Esophagus (tissue), 2 donors: ENCODE measurements at regions not wholly inside any gene's neighbourhood (a gene's known extent, or its start where the extent isn't known, plus 50 kb on each side); places are given as distances from the start of the nearest gene placed in this dataset.

Source experiments
- H3K27ac ChIP-seq, 2 donors: one replicate each; pipeline ENCODE4 v1.5.1; 2013; ENCODE audit warnings: low read depth in 2 of 2, mild to moderate bottlenecking in 2 of 2, inconsistent platforms in 1 of 2, low read length in 1 of 2, moderate library complexity in 1 of 2
- H3K27me3 ChIP-seq, 2 donors: one replicate each; pipeline ENCODE4 v1.6.1; 2013; ENCODE audit warnings: low read length in 2 of 2, control low read depth in 1 of 2, mild to moderate bottlenecking in 1 of 2; ENCODE audit not compliant: insufficient read depth in 2 of 2, control insufficient read depth in 1 of 2
- H3K36me3 ChIP-seq, 2 donors: one replicate each; pipeline ENCODE4 v1.6.1; 2013; ENCODE audit warnings: low read length in 1 of 2; ENCODE audit not compliant: control insufficient read depth in 2 of 2, insufficient read depth in 2 of 2
- H3K4me1 ChIP-seq, 2 donors: one replicate each; pipeline ENCODE4 v1.6.1; 2013; ENCODE audit warnings: low read length in 1 of 2; ENCODE audit not compliant: control insufficient read depth in 2 of 2, insufficient read depth in 2 of 2
- H3K4me3 ChIP-seq, 2 donors: one replicate each; pipeline ENCODE4 v1.5.1; 2013; ENCODE audit warnings: low read length in 2 of 2, mild to moderate bottlenecking in 2 of 2, low read depth in 1 of 2, moderate library complexity in 1 of 2
- H3K9me3 ChIP-seq, 2 donors: one replicate each; pipeline ENCODE4 v1.6.1; 2013; ENCODE audit warnings: mild to moderate bottlenecking in 2 of 2, low read depth in 1 of 2, low read length in 1 of 2, moderate library complexity in 1 of 2; ENCODE audit not compliant: control insufficient read depth in 2 of 2, insufficient read depth in 1 of 2
- WGBS, 2 donors: extraction: QIAGEN DNeasy Blood & Tissue Kit; methylation state at CpG; one replicate each; pipeline ENCODE4 v1.1.7; 2013; 5-methylcytosine and 5-hydroxymethylcytosine counted together
- donor health status: healthy with polysubstance abuse.
- donor health status: Bipolar disorder and iron deficiency.

DNA sequence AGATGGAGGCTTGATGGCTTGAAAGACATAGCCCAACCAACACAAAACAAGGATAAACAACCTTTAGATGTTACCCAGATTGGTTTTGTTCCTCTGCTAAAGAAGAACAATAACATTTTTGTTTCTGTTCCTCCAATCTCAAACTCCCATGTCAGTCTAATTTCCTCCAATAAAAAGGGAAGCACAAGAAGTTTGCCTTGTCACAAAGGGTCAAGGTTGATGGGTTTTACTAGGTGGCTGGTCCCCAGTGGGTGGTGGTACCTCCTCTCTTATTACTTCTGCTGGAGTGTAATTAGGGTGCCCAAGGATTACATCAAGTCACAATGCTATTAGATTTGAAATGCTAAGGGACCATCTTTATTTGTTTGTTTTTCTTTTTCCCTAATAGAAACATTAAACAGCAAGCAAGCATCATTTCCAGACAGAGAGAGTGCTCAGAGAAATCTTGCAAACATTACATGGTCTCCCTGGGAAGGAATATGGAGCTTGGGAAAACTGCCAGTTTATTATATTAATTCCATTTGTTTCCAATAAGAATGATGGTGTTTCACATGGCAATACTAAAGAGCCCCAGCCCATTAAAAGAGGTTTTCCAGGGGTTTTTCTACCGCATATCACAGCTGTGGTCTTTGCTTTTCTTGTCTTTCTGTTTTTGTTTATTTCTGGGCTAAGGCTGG, 78.3 kb upstream of the AOAH start:
- WGBS, 2 donors = 75 to 93% methylated on average over 1 of the region's 1 CpG
- H3K27me3 ChIP-seq = no peaks in the 10 kb centered on the region
- H3K27ac ChIP-seq = no peak overlapping the region
- no peaks in the 10 kb centered on the region for H3K9me3 ChIP-seq
- no peaks in the 10 kb centered on the region for H3K4me1 ChIP-seq
- no peaks in the 10 kb centered on the region for H3K36me3 ChIP-seq
- no peak overlapping the region for H3K4me3 ChIP-seq

DNA sequence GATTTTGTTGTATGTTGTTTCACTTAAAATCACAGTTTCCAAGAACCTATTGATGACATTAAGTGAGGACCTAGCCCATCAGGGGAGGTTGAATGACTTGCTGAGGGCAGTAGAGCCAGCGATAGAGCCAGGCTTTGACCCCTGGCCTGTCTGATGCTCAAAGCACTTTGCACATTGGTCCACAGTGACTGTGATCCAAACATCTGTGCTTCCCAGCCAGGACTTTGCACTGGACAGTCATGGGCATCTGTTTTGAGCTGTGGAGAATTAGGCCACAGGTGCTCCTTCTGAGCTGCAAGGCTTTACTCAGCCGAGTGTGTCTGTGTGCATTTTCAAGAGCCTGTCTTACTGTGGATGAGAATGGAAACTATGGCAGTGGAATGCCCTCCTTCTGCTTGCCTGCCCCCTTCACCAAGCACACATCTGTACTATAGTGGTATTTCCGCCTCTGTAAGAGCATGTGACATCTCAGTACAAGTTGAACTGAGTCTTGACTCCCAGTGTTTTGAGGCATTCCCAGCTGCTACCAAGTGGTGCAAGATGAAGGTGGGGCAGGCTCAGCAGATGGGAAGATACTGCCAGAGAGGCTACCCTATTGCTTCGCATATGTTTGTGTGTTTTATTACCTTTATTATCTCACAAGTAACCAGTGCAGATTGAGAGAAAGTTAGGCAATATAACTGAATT, 72.7 kb upstream of the AOAH start:
- no peaks in the 10 kb centered on the region for H3K27me3 ChIP-seq
- peaks cover 2 to 4% of the 10 kb centered on the region in 2 donors for H3K4me1 ChIP-seq
- no peak overlapping the region for H3K27ac ChIP-seq
- no peak overlapping the region for H3K4me3 ChIP-seq
- H3K36me3 ChIP-seq = no peaks in the 10 kb centered on the region
- WGBS, 2 donors = 88 to 89% methylated on average over 4 of the region's 4 CpGs
- H3K9me3 ChIP-seq = no peaks in the 10 kb centered on the region

DNA sequence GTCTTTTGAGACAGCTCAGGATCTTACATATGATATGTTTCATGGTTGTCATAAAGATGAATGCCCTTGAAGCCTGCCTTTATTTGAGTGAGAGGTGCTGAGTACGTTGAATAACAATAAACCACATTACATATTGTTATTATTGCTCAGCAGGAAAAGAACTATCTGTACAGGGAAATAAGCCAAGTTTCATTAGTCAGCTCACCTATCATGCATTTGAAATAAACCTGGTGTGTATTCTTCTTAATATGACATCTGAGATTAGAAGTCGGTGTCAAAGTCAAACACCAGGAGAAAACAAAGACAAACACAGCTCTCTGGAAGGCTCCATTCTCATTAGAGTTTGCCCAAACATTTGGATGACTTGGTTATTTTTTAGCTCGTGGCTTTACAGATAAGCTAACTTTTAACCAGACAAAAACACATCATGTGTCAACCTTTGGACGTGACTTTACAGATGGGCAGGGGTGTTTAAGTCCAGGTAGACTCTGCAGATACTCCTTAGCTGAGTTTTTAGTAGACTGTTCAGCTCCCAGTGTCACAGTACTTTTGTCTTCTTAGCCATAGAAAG, 71.2 kb upstream of the AOAH start:
- no peak overlapping the region for H3K4me3 ChIP-seq
- no peaks in the 10 kb centered on the region for H3K36me3 ChIP-seq
- WGBS, 2 donors = 24 to 30% methylated on average over 4 of the region's 4 CpGs
- no peaks in the 10 kb centered on the region for H3K9me3 ChIP-seq
- H3K27ac ChIP-seq = no peak overlapping the region
- peaks cover 2 to 4% of the 10 kb centered on the region in 2 donors for H3K4me1 ChIP-seq
- no peaks in the 10 kb centered on the region for H3K27me3 ChIP-seq

DNA sequence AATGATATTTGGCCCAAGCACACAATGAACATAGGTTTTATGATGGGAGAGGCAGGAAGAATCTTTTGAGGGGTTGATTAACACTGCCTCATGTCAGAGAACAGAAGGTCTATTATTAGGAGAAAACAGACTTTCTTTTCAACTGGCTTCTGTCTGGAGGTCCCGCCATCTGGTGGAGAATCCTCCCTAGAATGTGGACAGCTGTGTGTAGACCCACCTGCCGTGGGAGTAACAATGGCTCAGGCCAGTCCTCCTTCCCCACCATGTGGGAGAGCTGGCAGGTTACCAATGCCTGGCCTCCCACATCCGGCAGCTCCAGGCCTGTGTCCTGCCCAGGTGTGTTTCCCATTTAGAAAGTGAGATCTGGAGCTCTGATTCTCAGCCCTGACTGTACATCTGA, 70.4 kb upstream of the AOAH start:
- no peak overlapping the region for H3K27ac ChIP-seq
- H3K4me1 ChIP-seq = peaks cover 2 to 4% of the 10 kb centered on the region in 2 donors
- WGBS, 2 donors = 75 to 79% methylated on average over 3 of the region's 3 CpGs
- H3K9me3 ChIP-seq = no peaks in the 10 kb centered on the region
- no peaks in the 10 kb centered on the region for H3K27me3 ChIP-seq
- H3K36me3 ChIP-seq = no peaks in the 10 kb centered on the region
- no peak overlapping the region for H3K4me3 ChIP-seq

DNA sequence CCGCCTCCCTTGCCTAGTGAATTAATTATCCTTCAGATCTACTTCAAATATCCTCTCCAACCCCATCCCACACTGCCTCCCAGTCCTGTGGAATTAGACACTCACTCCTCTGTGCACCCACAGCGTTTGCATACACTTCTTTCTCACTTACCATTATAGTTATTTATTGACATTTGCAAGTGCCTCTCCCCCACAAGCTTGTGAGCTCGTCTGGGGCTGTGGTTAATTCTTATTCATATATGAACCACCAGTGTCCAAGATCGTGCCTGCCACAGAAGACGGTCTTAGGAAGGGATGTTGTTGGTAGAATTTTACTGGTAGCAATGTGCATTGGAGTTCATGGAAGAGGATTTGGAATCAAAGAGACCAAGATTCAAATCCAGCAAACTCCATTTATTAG, 68.1 kb upstream of the AOAH start:
- no peaks in the 10 kb centered on the region for H3K9me3 ChIP-seq
- H3K4me3 ChIP-seq = no peak overlapping the region
- H3K4me1 ChIP-seq = peaks cover 2 to 4% of the 10 kb centered on the region in 2 donors
- no peak overlapping the region for H3K27ac ChIP-seq
- WGBS, 2 donors = 78 to 85% methylated on average over 5 of the region's 5 CpGs
- H3K36me3 ChIP-seq = no peaks in the 10 kb centered on the region
- H3K27me3 ChIP-seq = no peaks in the 10 kb centered on the region

DNA sequence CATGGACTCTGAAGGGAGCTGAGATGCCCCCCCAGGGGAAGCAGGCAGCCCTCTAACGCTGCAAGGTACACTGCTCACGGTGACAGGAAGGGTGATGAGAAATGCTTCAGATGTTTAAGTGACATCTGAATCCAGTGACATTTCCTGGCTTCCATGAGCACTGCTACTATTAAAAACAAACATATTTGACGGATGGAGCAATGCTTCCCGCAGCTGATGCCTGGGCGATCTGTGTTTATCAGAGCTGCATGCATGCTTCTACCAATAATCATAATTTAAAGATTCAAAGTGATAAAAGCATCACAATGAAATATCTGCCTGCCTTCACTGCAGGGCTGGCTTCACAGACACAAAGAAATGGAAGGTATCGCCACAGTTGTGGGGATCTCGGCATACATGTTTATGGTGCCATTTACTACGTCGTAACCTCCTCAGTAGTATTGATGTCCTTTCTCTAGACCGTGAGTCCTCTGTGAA, 66.1 kb upstream of the AOAH start:
- Histone ChIP-seq H3K9me3 (no peaks in the 10 kb centered on the region), H3K4me3 (no peak overlapping the region), H3K27me3 (no peaks in the 10 kb centered on the region), H3K36me3 (no peaks in the 10 kb centered on the region), H3K4me1 (peaks cover 0 to 2% of the 10 kb centered on the region in 2 donors), H3K27ac (no peak overlapping the region)
- 70 to 81% methylated on average over 10 of the region's 10 CpGs for WGBS, 2 donors

DNA sequence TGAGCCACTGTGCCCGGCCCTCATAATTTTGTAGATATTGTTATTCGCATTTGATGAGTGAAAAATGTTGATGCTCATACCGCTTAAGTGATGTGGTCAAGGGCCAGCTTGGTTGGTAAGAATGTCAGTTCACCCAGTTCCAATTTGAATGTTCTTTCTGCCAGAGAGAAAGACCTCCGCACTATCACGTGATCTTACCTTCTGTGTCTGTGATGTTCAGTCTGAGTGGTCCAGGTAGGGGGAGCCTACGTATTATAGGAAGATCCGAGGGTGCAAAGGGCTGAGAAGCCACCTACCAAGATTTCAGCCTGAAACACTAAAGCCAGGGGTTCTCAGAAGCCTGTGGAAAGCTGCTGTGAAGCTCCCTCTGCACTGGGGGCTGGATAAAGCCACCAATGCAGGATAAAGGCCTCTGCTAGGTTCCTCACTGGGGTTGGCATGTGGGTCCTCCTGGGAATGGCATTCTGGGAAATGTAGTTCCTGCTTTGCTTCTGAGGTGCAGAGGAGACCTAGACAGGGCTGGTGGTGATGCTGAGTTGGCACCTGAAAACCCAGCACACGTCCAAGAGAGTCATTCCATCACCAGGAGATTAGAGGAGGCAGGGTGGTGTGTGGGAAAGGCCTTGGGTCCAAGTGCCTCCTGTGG, 64.7 kb upstream of the AOAH start:
- WGBS, 2 donors = 87 to 88% methylated on average over 8 of the region's 8 CpGs

DNA sequence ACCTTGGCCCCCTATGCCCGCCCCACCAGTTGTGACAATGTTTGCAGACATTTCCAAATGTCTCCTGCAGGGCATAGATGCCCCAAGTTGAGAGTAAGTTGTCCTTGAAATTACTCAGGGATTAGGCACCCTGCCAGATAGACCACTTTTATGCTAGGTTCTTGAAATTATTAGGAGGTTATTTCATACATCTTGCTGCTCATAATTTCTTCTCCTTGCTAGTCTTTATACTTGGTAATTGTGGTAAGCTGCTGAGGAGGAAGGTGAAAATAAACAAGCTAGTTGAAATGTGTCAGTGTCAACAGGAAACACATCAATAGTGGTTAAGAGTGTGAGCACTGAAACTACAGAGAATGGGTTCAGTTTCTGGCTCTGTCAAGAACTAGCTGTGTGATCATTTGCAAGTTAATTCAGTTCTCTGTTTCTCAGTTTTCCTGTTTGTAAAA, 63.7 kb upstream of the AOAH start:
- Histone ChIP-seq H3K4me3 (no peak overlapping the region), H3K9me3 (no peaks in the 10 kb centered on the region), H3K27ac (no peak overlapping the region), H3K4me1 (no peaks in the 10 kb centered on the region), H3K36me3 (no peaks in the 10 kb centered on the region), H3K27me3 (no peaks in the 10 kb centered on the region)
- 85 to 88% methylated on average over 1 of the region's 1 CpG for WGBS, 2 donors

More for the DNA sequence above, 64.7 kb upstream of the AOAH start:
- H3K27ac ChIP-seq = peak overlapping the region; percentile 26 to 40
- H3K27me3 ChIP-seq = no peaks in the 10 kb centered on the region
- H3K4me1 ChIP-seq = no peaks in the 10 kb centered on the region
- H3K9me3 ChIP-seq = no peaks in the 10 kb centered on the region
- no peak overlapping the region for H3K4me3 ChIP-seq
- H3K36me3 ChIP-seq = no peaks in the 10 kb centered on the region

DNA sequence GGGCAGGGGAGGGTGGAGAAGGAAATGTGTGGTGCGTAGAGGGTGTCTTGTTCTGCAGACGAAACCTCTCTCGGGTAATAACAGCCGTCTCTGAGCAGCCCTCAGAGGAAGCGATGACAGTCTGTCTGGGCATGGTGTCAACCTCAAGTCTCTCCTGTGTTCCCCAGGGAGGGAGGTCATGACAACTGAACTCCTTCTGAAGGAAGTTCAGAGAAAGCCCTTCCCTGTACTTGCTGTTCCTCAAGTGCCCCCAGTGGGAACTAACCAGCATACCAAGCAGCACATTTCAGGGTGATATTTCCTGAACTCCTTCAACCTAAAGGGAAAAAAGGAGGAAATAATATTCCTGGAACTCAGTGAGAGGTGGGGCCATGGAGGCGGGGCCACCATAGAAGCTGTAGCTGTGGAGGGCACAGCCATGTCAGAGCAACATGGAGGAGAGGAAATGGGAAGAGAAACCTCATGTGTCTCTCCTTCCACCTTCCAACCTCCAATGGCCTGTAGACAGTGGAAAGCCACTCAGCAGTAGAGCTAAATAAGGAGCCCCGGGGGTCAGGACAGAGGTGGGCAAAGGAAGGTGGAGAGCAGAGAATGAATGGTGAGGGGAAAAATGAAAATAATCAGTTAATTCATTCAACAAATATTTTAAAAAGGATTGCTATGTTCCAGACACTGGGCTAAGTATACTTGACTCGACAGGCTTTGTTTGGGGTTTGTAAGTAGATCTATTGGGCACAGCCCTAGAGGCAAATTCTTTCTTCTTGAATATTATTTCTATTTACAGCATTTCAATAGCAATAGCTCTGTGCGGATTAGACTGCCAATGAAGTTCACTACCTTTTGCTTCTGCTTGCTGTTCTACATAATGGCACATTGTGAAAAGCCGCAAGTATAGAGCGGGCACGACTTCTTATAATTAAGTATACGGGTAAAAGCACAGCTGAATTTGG, 61.0 kb upstream of the AOAH start:
- peak overlapping the region; percentile 57 to 70 for H3K27ac ChIP-seq
- no peaks in the 10 kb centered on the region for H3K36me3 ChIP-seq
- no peaks in the 10 kb centered on the region for H3K27me3 ChIP-seq
- H3K9me3 ChIP-seq = peaks cover 0 to 3% of the 10 kb centered on the region in 2 donors
- WGBS, 2 donors = 48 to 60% methylated on average over 13 of the region's 13 CpGs
- no peaks in the 10 kb centered on the region for H3K4me1 ChIP-seq
- no peak overlapping the region for H3K4me3 ChIP-seq
